ENCODE measurements at regions not wholly inside any gene's neighbourhood (a gene's known extent, or its start where the extent isn't known, plus 50 kb on each side); places are given as distances from the start of the nearest gene placed in this dataset.

GRCh38 chrX:39629001-39629400 is 468.8 kb downstream of the BCOR start:
- Histone ChIP-seq H3K9me3 (no peaks in the 10 kb centered on the region), H3K4me3 (no peak overlapping the region), H3K36me3 (no peaks in the 10 kb centered on the region), H3K4me1 (no peaks in the 10 kb centered on the region), H3K27me3 (no peaks in the 10 kb centered on the region), H3K27ac (no peak overlapping the region)
- WGBS, 2 donors: 100% methylated on average over 1 of the region's 1 CpG
- DNase-seq (ENCODE audit: low spot score in 2 of 2): no peak
- TF ChIP-seq POLR2A (IDR thresholded peaks at IDR 0.05) (no peak), CTCF (IDR thresholded peaks at IDR 0.05) (no peak), EP300 (IDR thresholded peaks at IDR 0.05) (no peak)

- DNase-seq (ENCODE audit: low spot score in 2 of 2): no peak
- no peaks in the 10 kb centered on the region for H3K4me1 ChIP-seq
- no peak for TF ChIP-seq EP300 (IDR thresholded peaks at IDR 0.05)
- TF ChIP-seq POLR2A (IDR thresholded peaks at IDR 0.05): no peak
- no peak for TF ChIP-seq CTCF (IDR thresholded peaks at IDR 0.05)
- H3K9me3 ChIP-seq: no peaks in the 10 kb centered on the region
- whole genome bisulfite sequencing, 2 donors: 54 to 68% methylated on average over 2 of the region's 2 CpGs
- no peaks in the 10 kb centered on the region for H3K36me3 ChIP-seq
- no peaks in the 10 kb centered on the region for H3K27me3 ChIP-seq
- H3K4me3 ChIP-seq: no peak overlapping the region
- H3K27ac ChIP-seq: no peak overlapping the region
These were observed 467.4 kb downstream of the BCOR start for GRCh38 chrX:39630344-39630743.

DNA sequence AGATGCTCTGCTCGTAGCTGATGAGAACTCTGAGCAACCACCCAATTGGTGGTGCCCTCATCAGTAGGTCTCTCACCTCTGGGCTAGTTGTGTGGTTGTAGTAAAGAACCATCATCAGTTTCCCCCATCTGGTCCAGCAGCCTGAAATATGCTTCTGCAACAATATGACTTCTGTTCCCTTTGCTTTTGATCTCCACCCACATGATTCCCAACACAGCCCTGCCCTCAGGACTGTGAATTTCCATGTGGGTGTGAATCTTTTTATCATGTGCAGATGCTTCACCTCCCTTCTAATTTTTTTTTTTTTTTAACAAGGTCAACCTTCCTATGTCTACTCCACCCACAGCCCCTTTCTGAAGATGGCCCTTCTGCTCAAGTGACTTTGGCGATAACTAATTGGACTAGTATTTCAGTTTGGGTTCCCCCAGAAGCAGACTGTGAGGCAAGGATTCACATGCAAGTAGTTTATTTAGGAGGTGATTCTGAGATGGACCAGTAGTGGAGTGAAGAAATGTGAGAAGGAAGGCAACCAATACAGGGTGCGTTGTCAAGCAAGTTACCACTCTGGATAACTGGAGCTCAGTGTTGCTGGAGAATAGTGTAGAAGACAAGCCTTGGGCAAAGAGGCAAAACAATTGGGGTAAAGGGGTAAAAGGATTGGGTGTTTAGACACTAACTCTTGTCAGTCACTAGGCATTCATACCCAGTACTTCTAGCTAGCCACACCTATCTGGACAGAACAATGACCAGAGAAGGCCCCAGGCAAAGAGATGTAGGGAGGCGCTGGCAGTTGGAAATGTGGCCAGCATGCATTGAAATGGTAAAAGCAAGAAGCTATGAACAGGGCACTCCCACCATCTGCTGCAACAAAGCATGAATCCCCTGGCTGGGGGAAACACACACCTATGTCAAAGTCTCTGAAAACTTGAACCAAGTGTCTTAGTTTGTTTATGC is 466.2 kb downstream of the BCOR start:
- 78 to 83% methylated on average over 4 of the region's 4 CpGs for WGBS, 2 donors
- no peak for TF ChIP-seq POLR2A (IDR thresholded peaks at IDR 0.05)

GRCh38 chrX:39633293-39633692 is 464.5 kb downstream of the BCOR start:
- Histone ChIP-seq H3K4me1 (no peaks in the 10 kb centered on the region), H3K9me3 (no peaks in the 10 kb centered on the region), H3K36me3 (no peaks in the 10 kb centered on the region), H3K4me3 (no peak overlapping the region), H3K27ac (peak overlapping the region in 1 of 4 donors; percentile 37), H3K27me3 (no peaks in the 10 kb centered on the region)
- 33 to 44% methylated on average over 2 of the region's 2 CpGs for WGBS, 2 donors
- TF ChIP-seq POLR2A (IDR thresholded peaks at IDR 0.05) (no peak), EP300 (IDR thresholded peaks at IDR 0.05) (no peak), CTCF (IDR thresholded peaks at IDR 0.05) (no peak)
- DNase-seq (ENCODE audit: low spot score in 2 of 2): no peak

More for the DNA sequence above, 466.2 kb downstream of the BCOR start:
- no peaks in the 10 kb centered on the region for H3K9me3 ChIP-seq
- no peaks in the 10 kb centered on the region for H3K36me3 ChIP-seq
- H3K4me1 ChIP-seq: no peaks in the 10 kb centered on the region
- H3K4me3 ChIP-seq: no peak overlapping the region
- no peak overlapping the region for H3K27ac ChIP-seq
- H3K27me3 ChIP-seq: no peaks in the 10 kb centered on the region
- no peak for DNase-seq (ENCODE audit: low spot score in 2 of 2)

DNA sequence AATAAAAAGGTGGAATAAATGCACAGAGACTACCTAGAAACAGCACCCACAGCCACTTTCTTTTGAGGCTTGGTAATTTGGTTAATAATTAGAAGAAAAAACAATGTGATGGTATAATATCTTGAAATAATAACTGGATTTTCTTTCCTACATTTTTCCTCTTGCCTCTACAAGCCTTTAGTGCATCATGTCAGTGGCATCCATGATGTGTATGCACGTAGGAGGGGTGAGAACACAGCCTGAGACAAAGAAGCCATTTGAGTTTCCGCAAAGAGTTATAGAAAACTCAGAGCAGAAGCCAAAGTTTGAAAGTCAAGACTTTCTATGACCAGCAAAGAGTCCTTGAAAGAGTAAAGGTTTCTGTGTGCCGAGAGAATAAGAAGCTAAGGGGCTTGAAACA is 461.3 kb downstream of the BCOR start:
- Histone ChIP-seq H3K27me3 (no peaks in the 10 kb centered on the region), H3K9me3 (no peaks in the 10 kb centered on the region), H3K4me1 (no peaks in the 10 kb centered on the region), H3K36me3 (no peaks in the 10 kb centered on the region), H3K27ac (peak overlapping the region in 2 of 4 donors; percentile 31 to 75), H3K4me3 (no peak overlapping the region)
- WGBS, 2 donors: 51 to 70% methylated on average over 3 of the region's 3 CpGs
- TF ChIP-seq EP300 (IDR thresholded peaks at IDR 0.05) (peak in 1 of 2 donors; percentile 23), CTCF (IDR thresholded peaks at IDR 0.05) (no peak), POLR2A (IDR thresholded peaks at IDR 0.05) (no peak)
- no peak for DNase-seq (ENCODE audit: low spot score in 2 of 2)
